ENCODE measurements at regions not wholly inside any gene's neighbourhood (a gene's known extent, or its start where the extent isn't known, plus 50 kb on each side); places are given as distances from the start of the nearest gene placed in this dataset.

DNA sequence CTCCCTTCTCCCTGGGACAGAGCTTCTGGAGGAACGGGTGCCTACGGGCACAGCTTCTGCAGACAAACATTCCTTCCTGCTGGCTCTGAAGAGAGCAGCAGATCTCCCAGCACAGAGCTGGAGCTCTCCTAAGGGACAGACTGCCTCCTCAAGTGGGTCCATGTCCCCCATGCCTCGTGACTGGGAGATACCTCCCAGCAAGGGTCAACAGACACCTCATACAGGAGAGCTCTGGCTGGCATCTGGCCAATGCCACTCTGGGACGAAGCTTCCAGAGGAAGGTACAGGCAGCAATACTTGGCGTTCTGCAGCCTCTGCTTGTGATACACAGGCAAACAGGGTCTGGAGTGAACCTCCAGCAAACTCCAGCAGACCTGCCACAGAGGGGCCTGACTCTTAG is 227.9 kb downstream of the SPATA31D1 start:
- no peak for DNase-seq (ENCODE audit: low spot score)

DNA sequence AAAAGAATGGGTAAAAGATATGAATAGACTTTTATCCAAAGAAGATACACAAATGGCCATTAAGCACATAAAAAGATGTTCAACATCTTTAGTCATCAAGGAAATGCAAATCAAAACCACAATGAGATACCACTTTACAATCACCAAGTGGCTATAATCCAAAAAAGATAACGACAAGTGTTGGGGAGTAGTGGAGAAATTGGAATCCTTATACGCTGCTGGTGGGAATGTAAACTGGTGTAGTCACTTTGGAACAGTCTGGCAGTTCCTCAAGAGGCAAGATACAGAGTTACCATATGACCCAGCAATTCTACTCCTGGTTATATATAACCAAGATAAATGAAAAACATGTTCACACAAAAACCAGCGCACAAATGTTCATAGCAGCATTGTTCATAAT is 234.9 kb downstream of the SPATA31D1 start:
- no peak for DNase-seq (ENCODE audit: low spot score)

DNA sequence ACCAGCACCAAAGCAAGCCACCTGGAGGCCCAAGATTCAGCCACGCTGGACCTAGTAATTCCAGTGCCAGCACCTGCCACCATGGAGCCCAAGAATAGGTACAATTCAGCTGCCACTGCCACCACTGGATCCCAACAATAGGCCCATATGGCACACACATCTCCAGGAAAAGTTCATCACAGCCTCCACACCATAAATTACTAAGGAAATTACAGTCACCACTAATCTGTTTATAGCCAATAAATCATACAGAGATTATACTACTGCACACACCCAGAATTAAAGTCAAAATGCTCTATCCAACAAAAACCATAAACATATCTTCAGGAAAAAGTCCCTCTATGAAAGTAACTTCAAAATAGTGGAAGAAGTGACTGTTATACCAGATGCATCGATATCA is 242.8 kb downstream of the SPATA31D1 start:
- DNase-seq (ENCODE audit: low spot score) = no peak

DNA sequence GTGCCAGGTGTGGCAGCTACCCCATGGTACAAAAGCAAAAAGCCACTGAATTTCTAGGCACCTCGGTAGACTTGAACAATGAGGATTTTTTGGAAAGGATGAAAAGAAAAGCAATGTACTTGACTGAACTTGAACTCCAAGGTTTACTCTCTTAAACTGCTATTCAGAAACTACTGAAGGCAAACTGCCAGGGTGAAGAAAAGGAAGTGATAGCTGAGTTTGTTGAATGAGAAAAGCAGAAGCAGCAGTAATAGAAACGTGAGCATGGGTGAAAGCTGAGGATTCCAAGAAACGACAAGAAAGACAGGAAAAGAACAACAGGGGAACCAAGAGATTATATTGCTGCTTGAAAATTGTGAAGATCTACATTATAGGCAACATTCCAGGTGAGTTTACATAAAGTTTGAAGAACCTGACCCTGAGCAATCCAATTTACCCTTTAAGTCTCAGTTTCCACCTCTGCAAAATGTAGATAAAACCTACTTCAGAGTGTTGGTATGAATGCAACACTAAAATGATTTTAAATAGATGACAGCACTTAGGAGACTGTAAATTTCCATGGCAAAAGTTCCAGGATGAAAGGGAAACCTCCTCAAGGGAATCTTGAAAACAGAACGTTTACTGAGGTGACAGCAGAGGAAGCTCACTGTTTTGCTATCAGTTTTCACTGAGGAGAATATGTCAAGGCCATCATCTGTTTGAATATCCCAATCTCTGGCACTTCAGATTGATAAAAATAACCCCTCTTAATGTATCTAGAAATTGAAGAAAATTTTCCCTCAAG is 245.8 kb downstream of the SPATA31D1 start:
- DNase-seq (ENCODE audit: low spot score) = no peak

DNA sequence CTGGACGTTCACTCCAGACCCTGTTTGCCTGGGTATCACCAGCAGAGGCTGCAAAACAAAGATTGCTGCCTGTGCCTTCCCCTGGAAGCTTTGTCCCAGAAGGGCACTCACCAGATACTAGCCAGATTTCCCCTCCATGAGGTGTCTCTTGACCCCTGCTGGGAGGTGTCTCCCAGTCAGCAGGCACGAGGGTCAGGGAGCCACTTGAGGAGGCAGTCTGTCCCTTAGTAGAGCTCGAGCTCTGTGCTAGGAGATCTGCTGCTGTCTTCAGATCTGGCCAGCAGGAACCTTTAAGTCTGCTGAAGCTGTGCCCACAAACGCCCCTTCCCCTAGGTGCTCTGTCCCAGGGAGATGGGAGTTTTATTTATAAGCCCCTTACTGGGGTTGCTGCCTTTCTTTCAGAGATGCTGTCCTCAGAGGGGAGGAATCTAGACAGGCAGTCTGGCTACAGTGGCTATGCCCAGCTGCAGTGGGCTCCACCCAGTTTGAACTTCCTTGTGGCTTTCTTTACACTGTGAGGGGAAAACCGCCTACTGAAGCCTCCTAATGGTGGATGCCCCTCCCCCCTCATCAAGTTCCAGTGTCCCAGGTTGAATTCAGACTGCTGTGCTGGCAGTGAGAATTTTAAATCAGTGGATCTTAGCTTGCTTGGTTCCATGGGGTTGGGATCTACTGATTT is 253.9 kb downstream of the SPATA31D1 start:
- DNase-seq (ENCODE audit: low spot score) = no peak

DNA sequence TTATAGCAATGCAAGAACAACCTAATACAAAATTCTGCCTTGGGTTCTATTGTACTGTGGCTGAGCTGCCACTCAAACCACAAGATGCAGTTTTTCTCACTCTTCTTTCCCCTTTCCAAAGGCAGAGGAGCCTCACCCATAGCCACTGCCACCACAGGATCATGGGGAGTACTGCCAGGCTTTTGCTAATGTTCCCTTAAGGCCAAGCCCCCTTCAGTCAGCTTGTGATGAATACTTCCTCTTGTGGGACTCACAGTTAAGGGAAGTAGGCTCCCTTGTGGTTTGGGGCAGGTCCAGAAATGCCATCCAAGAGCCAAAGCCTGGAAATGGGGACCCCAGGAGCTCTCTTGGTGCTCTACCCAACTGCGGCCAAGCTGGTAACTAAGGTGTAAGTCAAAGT is 258.7 kb downstream of the SPATA31D1 start:
- DNase-seq (ENCODE audit: low spot score) = no peak

DNA sequence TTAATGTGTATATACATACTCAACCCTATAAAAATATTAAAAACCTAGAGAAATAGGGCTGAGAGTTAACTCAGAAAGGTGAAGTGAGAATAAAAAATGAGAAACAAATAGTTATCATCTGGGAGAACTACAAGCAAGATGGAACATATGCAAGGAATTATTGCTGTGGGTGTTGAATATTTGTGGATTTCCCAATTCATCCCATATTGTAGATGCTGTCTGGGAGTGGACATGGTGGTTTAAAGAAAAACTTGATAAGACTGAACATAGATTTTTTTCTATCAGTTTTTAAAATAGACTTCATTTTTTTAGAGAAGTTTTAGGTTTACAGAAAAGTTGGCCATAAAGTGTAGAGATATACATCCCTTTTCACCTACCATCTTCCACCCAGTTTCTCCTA is 263.5 kb downstream of the SPATA31D1 start:
- DNase-seq (ENCODE audit: low spot score) = peak; percentile 36

DNA sequence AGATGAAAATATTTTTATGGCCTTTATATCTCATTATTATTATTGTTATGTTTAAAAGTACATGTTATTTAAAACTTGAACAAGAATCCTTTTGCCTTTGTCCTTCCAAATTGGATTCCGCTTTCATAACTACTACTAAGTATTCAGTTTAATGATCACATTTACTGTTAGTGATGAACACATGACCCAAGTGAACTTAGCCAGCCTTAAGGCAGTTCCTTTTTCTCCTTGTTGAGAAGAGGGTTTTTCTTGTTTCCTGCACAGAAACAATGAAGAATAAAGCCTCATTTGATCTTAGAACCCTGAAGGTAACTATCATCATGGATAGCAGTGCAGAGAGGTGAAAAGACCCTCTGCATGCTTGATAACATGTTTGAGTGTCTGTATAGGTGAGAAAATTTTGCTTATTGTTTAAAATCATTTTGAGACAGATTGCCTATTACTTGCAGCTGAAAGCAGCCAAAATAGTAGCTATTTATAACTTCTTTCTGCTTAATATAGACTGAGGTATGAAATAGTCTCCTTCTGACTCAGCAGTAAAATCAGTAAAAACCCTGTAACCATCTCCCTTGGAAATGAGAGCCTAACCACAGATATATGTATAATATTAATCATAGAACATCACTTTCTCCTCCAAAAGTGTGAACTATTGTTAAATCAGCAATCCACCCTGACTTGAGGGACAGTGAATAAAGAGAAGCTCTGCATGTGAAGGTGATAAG is 266.2 kb downstream of the SPATA31D1 start:
- DNase-seq (ENCODE audit: low spot score) = peak; percentile 54

DNA sequence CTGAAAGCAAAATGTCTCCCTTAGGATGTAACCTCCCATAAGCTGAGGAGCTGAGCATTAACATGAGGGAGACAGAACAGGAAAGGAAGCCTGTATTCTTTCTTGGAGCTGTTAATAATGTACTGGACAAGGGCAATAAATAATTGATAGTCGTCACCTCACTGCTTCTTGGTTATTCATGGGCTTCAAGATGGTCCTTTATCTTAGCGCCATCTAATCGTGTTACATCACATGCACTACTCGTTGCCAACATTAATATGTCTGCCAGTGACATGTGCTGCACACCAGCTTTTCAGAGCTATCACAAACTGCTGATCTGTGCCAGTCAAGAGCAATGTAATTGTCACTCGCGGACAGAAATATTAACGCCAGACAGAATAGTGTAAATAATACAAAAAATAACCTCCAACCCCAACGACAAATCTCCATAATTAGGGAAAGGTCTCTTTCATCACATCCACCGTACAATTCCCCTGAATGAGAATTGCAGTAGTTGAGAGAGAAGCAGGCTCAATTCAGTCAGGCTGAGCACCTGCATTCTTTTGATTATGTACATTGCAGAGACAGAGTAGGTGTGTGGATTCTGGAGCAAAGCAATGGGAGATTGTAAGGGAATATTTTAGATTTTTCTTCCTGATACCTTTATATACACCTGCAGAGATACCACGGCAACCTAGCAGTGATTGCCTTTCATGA is 267.1 kb downstream of the SPATA31D1 start:
- DNase-seq (ENCODE audit: low spot score) = no peak

DNA sequence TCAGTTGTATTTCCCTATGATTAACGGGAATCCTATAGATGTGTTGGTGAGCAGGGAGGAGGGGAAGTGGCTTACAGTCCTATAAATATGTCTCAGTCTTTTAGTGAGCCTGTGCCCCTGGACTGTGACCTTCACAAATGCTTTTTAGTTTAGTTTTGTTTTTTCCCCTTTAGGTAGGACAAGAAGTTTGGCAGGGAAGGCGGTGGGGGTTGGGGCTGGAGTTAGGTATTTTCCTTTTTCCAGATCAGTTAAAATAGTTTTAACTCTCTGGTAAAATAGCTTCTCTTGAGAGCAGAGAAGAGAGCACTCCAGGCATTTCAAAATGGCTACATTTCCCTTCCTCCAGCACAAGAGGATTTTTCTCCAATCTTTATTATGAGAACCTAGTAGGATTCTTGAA is 272.1 kb downstream of the SPATA31D1 start:
- DNase-seq (ENCODE audit: low spot score) = no peak

DNA sequence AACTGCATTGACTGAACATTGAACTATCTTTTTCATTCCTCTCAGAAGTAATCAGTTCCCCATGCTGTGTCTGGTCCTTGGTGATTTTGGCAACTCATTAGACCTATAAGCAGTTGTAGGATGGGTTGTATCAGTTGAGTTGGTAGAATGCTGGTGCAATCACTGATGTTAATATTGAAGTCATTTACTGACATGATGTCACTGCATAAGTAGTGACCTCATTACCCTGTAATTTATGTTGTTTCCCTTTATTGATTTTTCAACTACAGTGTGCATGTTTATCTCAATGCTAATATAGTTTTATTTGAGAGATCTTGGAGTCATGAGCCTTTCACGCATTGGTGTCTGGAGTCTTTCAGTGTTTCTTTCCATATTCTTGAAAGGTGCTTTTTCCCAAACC is 275.0 kb downstream of the SPATA31D1 start:
- no peak for DNase-seq (ENCODE audit: low spot score)

DNA sequence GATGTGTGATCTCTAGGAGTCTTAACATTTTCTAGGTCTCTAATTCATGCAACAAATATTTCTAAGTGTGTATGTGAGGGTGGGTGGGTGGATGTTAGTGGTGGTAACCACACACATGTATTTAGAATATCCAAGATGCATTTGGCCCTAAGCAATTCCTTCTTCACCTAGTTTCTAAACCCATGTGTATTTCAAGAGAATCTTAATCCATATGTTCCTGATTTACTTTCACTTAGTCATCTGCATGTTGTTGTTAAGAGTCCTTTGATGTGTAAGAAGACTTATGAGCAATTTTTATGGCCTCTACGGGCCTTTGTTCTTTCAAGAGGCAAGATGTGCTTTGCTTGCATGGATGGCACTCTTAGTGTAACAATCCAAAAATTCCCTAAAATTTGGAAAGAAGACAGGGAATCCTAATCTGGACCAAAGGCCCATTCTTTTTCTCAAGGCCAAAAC is 282.6 kb downstream of the SPATA31D1 start:
- peak; percentile 53 for DNase-seq (ENCODE audit: low spot score)

DNA sequence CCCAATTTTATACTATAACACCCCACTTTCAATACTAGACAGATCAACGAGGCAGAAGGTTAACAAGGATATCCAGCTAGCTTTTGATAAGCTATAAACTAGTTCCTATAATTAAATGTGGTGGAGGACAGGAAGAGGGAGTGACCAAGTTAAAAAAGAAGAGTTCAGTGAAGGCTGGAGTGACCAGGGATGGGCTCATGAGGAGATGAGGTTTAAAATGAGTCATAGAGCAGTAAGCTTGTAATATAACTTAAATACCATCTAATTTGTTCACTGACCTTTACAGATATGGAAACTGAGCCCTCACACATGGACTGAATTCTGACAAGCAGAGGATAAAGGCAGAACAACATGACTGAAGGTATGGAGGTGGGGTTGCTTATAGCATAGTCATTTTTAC is 284.5 kb downstream of the SPATA31D1 start:
- no peak for DNase-seq (ENCODE audit: low spot score)

DNA sequence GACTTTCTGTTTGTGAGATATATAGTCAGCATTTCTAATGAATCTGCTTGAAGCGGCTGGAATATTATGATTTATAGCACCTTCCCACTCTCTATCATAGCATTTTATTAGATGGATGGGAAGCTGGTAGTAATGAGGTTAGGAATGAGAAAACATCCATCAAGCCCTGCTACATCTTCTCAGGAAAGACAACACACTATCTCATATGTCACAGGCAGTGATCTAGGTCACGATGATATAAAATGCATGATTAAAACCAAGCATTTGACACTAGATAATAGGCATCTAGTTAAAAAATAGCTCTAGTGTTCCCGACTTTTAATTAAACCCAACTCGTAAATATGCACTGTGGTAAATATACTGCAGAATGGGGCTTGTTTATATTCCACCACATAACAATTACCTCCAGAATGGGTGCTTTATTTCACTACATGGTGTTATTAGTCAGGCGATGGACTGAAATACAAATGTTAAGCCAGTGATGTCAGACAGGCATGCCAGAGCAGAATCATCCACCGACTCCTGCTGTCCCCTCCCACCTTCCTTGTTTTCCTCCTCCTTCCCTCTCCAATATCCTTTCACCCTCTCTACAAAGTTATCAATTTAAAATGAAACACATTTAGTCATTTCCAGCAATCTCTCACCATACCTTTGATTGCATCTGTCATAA is 286.8 kb downstream of the SPATA31D1 start:
- no peak for DNase-seq (ENCODE audit: low spot score)

DNA sequence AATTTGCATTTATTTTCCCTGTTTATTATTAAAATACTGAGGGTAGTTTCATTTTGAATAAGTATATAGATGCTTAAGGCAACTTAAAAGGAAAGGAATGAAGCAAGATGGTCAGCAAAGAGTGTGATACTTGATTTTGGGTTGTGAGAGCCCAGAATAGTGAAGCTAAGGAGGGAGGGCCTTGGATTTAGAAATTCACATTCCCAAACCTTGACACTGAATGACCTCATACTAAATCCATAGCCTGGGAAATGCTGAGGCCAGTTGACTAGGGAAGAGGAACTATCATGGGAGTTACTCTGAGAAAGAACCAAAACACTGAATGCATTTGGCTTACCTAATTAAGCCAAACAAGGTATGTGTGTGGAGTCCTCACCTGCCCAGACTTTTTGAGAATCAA is 292.5 kb downstream of the SPATA31D1 start:
- no peak for DNase-seq (ENCODE audit: low spot score)

DNA sequence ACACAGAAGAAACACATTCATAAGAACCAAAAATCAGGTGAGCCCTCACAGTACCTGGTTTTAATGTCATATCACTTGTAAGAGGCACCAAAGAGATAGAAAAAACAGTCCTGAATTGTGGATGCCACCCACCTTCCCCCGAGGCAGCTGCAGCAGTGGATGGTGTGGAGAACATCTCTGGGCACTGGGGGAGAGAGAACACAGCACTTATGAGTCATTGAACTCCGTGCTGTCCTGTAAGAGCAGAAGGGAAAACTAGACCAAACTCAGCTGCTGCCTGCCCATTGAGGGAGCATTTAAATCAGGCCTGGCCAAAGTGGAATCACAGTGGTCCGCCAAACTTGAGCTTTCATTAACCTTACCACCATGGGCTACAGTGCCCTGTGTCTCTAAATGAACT is 296.2 kb downstream of the SPATA31D1 start:
- peak; percentile 13 for DNase-seq (ENCODE audit: low spot score)

DNA sequence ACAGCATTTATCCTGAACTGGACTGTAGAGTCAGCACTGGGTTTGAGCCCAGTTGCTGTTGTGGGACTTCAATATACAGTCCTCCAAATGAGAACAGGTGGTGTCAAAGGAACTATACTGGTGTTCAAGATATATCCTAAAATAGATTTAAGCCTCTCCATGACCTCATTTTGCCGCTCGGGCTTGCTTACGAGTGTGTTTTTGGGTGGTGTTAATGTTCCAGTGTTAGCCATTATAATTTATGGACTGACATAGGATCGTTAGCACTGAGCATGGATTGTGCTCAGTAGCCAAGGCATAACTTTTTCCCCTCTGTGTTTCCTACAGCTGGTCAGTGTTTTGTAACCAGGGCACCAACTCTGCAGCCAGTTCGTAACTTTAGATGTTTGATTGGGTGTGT is 306.6 kb downstream of the SPATA31D1 start:
- DNase-seq (ENCODE audit: low spot score) = no peak

DNA sequence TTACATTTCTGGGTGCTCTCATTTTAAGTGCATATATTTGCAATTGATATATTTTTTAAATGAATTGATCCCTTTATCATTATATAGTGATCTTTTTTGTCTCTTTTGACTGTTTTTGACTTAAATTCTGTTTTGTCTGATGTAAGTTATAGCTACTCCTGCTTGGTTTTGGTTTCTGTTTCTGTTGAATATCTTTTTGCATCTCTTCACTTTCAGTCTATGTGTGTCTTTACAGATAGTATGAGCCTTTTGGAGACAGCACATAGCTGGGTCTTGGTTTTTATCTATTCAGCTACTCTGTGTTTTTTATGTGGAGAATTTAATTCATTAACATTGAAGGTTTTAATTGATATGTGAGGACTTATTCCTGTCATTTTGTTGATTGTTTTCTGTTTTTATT is 311.3 kb downstream of the SPATA31D1 start:
- DNase-seq (ENCODE audit: low spot score) = no peak

DNA sequence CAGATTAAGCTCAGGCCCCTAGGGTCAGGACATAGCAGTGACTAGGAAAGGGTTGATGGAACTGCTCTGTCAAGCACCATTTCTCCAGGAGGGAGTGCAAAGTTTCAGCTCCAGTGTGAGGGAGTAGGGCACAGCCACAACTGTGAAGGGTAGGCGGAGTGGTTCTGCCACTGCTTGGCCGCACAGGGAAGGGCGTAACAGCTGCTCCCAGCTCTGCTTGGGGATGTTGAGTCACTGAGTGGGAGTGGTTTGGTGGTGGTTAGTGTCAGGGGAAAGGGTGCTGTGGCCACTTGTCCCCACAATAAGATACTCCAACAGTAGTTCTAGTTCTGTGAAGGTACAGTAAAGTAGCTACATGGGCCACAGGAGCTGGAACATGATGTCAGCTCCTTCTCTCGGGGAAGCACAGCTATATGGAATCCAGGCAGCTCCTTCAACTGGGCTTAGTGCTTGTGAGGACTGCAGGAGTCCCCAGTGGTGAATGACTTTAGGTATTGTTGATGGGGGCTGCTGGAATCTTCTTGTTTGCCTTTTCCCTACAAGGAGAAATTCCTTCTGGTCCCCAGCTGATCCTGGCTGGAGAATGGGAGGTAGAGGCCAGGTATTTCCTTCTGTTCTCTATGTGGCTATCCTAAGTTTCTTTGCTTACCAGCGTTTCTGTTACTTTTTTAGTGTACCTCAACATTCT is 314.5 kb downstream of the SPATA31D1 start:
- DNase-seq (ENCODE audit: low spot score) = no peak

DNA sequence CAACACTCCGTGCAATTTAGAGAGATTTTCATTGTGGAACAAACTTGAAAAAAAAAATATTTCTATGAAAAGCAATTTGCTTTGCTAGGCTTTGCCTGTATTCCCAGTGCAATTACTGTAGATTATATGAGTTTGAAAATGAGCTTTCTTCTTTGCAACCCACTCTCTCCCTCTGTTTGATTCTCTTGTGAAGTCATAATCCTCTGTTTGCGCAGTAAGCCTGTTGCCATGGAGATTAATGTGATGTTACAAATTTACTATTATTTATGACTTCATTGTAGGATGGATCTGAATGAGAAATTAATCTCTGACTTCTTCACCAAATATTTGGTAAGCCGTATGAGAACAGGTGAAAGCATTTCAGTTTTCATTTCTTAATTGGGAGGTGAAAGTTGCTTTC is 320.3 kb downstream of the SPATA31D1 start:
- DNase-seq (ENCODE audit: low spot score) = no peak

DNA sequence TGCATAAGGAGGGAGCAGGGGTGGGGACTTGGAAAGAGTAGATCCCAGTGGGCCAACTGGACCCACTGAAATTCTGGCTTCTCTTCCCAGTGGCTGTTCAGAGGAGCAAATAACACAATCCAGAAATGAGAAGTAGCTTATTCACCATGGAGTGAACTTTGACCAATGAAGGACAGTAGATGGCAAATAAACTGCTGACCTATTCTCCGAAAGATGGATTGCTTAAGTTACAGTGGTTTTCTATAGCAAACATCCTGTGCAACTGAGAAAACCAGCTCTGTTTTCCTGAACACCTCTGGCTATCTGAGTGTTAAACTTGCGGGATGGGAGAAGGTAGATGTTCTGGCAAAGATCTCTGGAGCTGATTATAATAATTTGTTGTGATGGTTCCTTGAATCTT is 325.1 kb downstream of the SPATA31D1 start:
- no peak for DNase-seq (ENCODE audit: low spot score)
